Stimulated activated CD4-positive, alpha-beta T cell treated with anti-CD3 and anti-CD28 coated beads, Interleukin-12 subunit alpha, Interleukin-12 subunit beta, amount 100 ng/mL, for 4 hours (primary cell): ENCODE measurements at regions not wholly inside any gene's neighbourhood (a gene's known extent, or its start where the extent isn't known, plus 50 kb on each side); places are given as distances from the start of the nearest gene placed in this dataset.
"Not testable (repeated sequence)": the region's sequence is repeated elsewhere in the genome, so short reads cannot be mapped to it uniquely, and the experiment has no call there.

Source experiments
- DNase-seq: peaks from one replicate; pipeline ENCODE4 v3.0.0-alpha.2; 2020

- DNase-seq, result no peak
Measured at GRCh38 chr15:77837649-77838025, 204.9 kb upstream of the LINGO1 start.

- no peak for DNase-seq
Measured at GRCh38 chr15:77836906-77837648, 204.4 kb upstream of the LINGO1 start.

- DNase-seq, result no peak
Measured at GRCh38 chr15:77836121-77836692, 203.5 kb upstream of the LINGO1 start.

- DNase-seq, result no peak
Measured at GRCh38 chr15:77834276-77834990, 201.7 kb upstream of the LINGO1 start.

GRCh38 chr15:77832874-77833273 is 200.2 kb upstream of the LINGO1 start:
- DNase-seq, result no peak

GRCh38 chr15:77831986-77832385 is 199.3 kb upstream of the LINGO1 start:
- no peak for DNase-seq

- no peak for DNase-seq
Measured at GRCh38 chr15:77830051-77830468, 197.3 kb upstream of the LINGO1 start.

GRCh38 chr15:77829331-77829730 is 196.6 kb upstream of the LINGO1 start:
- not testable (repeated sequence) for DNase-seq

GRCh38 chr15:77827860-77828259 is 195.1 kb upstream of the LINGO1 start:
- no peak for DNase-seq

GRCh38 chr15:77826006-77826695 is 193.4 kb upstream of the LINGO1 start:
- DNase-seq, result no peak

GRCh38 chr15:77825546-77825945 is 192.8 kb upstream of the LINGO1 start:
- DNase-seq, result no peak

- no peak for DNase-seq
Measured at GRCh38 chr15:77825252-77825542, 192.5 kb upstream of the LINGO1 start.

GRCh38 chr15:77824361-77825251 is 191.9 kb upstream of the LINGO1 start:
- DNase-seq, result no peak

GRCh38 chr15:77823736-77824135 is 191.0 kb upstream of the LINGO1 start:
- no peak for DNase-seq

- DNase-seq, result no peak
Measured at GRCh38 chr15:77822631-77823230, 190.0 kb upstream of the LINGO1 start.

GRCh38 chr15:77821959-77822256 is 189.2 kb upstream of the LINGO1 start:
- DNase-seq, result no peak

- peak; percentile 10 for DNase-seq
Measured at GRCh38 chr15:77821188-77821958, 188.7 kb upstream of the LINGO1 start.

GRCh38 chr15:77819851-77820728 is 187.4 kb upstream of the LINGO1 start:
- no peak for DNase-seq

- no peak for DNase-seq
Measured at GRCh38 chr15:77819048-77819850, 186.5 kb upstream of the LINGO1 start.
